Endodermal cell (in vitro differentiated cells): ENCODE measurements at regions not wholly inside any gene's neighbourhood (a gene's known extent, or its start where the extent isn't known, plus 50 kb on each side); places are given as distances from the start of the nearest gene placed in this dataset.

Experiments used
- DNase-seq: peaks from one replicate; pipeline ENCODE4 v3.0.0-alpha.2; 2017
- H3K27ac ChIP-seq: 2 replicates; pipeline ENCODE4 v1.5.1; 2013; ENCODE audit warnings: mild to moderate bottlenecking, low read depth, low read length, moderate library complexity
- H3K27me3 ChIP-seq: 2 replicates; pipeline ENCODE4 v1.6.1; 2013; ENCODE audit warnings: mild to moderate bottlenecking, low read length, moderate library complexity; ENCODE audit not compliant: insufficient read depth, control insufficient read depth, poor library complexity, severe bottlenecking
- H3K36me3 ChIP-seq: 2 replicates; pipeline ENCODE4 v1.7.0; 2013; ENCODE audit warnings: mild to moderate bottlenecking, low read length, moderate library complexity; ENCODE audit not compliant: control insufficient read depth, insufficient read depth
- H3K4me1 ChIP-seq: one replicate; pipeline ENCODE4 v1.7.0; 2013; ENCODE audit warnings: low read length; ENCODE audit not compliant: control insufficient read depth, insufficient read depth
- H3K4me3 ChIP-seq: 2 replicates; pipeline ENCODE4 v1.5.1; 2013; ENCODE audit warnings: mild to moderate bottlenecking, low read length, moderate library complexity
- H3K9ac ChIP-seq: 2 replicates; pipeline ENCODE4 v1.6.1; 2013; ENCODE audit warnings: mild to moderate bottlenecking, low read length, moderate library complexity; ENCODE audit not compliant: poor library complexity, severe bottlenecking; ENCODE audit errors: extremely low read depth
- H3K9me3 ChIP-seq: 2 replicates; pipeline ENCODE4 v1.6.1; 2013; ENCODE audit warnings: mild to moderate bottlenecking, low read length, moderate library complexity; ENCODE audit not compliant: control insufficient read depth
- H3K27ac Mint-ChIP-seq: 2 replicates; pipeline ENCODE4 v1.8.0; 2020; ENCODE audit warnings: mixed read lengths
- H3K27me3 Mint-ChIP-seq: 2 replicates; pipeline ENCODE4 v1.8.0; 2021; ENCODE audit warnings: mild to moderate bottlenecking, mixed read lengths; ENCODE audit not compliant: insufficient read depth
- H3K36me3 Mint-ChIP-seq: 2 replicates; pipeline ENCODE4 v1.8.0; 2020; ENCODE audit warnings: low read depth, mixed read lengths
- H3K4me1 Mint-ChIP-seq: 2 replicates; pipeline ENCODE4 v1.8.0; 2020; ENCODE audit warnings: mixed read lengths
- H3K4me3 Mint-ChIP-seq: 2 replicates; pipeline ENCODE4 v1.8.0; 2020; ENCODE audit warnings: mild to moderate bottlenecking, moderate library complexity, mixed read lengths
- H3K9me3 Mint-ChIP-seq: 2 replicates; pipeline ENCODE4 v1.8.0; 2020; ENCODE audit warnings: mild to moderate bottlenecking, mixed read lengths
- CTCF ChIP-seq: fragments of 200-600 bp; sonication (generic); conservative IDR thresholded peaks from 2 replicates; pipeline ENCODE4 v1.5.0; 2021; ENCODE audit warnings: antibody characterized with exemption, mild to moderate bottlenecking
- WGBS, 2 experiments: methylation state at CpG; one replicate each; pipeline versions ENCODE4 v1.1.5 to v1.1.7; 2013; ENCODE audit warnings: missing lambda C conversion rate in 2 of 2, mixed read lengths in 1 of 2; ENCODE audit not compliant: insufficient coverage in 1 of 2, insufficient read length in 1 of 2; 5-methylcytosine and 5-hydroxymethylcytosine counted together

GRCh38 chr4:133390198-133390855 is 241.2 kb downstream of the PCDH10 start:
- no peaks in the 10 kb centered on the region for H3K27me3 ChIP-seq
- H3K36me3 ChIP-seq: peaks cover 33% of the 10 kb centered on the region
- no peak overlapping the region for H3K9ac ChIP-seq
- peak; percentile 65 for DNase-seq
- no peak for TF ChIP-seq CTCF
- H3K4me1 Mint-ChIP-seq: peaks cover 22% of the 10 kb centered on the region
- H3K4me1 ChIP-seq: peaks cover 7% of the 10 kb centered on the region
- no peaks in the 10 kb centered on the region for H3K27me3 Mint-ChIP-seq
- H3K4me3 Mint-ChIP-seq: no peak overlapping the region
- 90 to 100% methylated on average over 1 to 4 of the region's 4 CpGs for WGBS, 2 experiments
- H3K9me3 ChIP-seq: peaks cover 20% of the 10 kb centered on the region
- no peaks in the 10 kb centered on the region for H3K9me3 Mint-ChIP-seq
- peaks cover 10% of the 10 kb centered on the region for H3K36me3 Mint-ChIP-seq
- no peak overlapping the region for H3K4me3 ChIP-seq
- H3K27ac Mint-ChIP-seq: peak overlapping the region; percentile 87
- no peak overlapping the region for H3K27ac ChIP-seq

- 95% methylated on average over 3 of the region's 3 CpGs; no CpG with 5 or more reads in 1 of the 2 experiments for WGBS, 2 experiments
- Histone ChIP-seq H3K27me3 (no peaks in the 10 kb centered on the region), H3K4me3 (peak overlapping the region; percentile 26), H3K9ac (no peak overlapping the region), H3K9me3 (peaks cover 20% of the 10 kb centered on the region), H3K4me1 (peaks cover 7% of the 10 kb centered on the region), H3K36me3 (peaks cover 34% of the 10 kb centered on the region), H3K27ac (no peak overlapping the region)
- H3K36me3 Mint-ChIP-seq: peaks cover 8% of the 10 kb centered on the region
- H3K4me1 Mint-ChIP-seq: peaks cover 18% of the 10 kb centered on the region
- H3K4me3 Mint-ChIP-seq: no peak overlapping the region
- H3K27me3 Mint-ChIP-seq: no peaks in the 10 kb centered on the region
- DNase-seq: no peak
- H3K27ac Mint-ChIP-seq: no peak overlapping the region
- no peak for TF ChIP-seq CTCF
- no peaks in the 10 kb centered on the region for H3K9me3 Mint-ChIP-seq
Measured at GRCh38 chr4:133389029-133389428, 239.9 kb downstream of the PCDH10 start.

GRCh38 chr4:133385161-133385954 is 236.3 kb downstream of the PCDH10 start:
- H3K27ac ChIP-seq: no peak overlapping the region
- H3K9me3 ChIP-seq: peaks cover 18% of the 10 kb centered on the region
- TF ChIP-seq CTCF: no peak
- no peak overlapping the region for H3K9ac ChIP-seq
- H3K4me1 ChIP-seq: peaks cover 4% of the 10 kb centered on the region
- DNase-seq: peak; percentile 67
- Mint-ChIP-seq H3K36me3 (peaks cover 9% of the 10 kb centered on the region), H3K27me3 (no peaks in the 10 kb centered on the region), H3K4me3 (no peak overlapping the region), H3K27ac (no peak overlapping the region), H3K9me3 (no peaks in the 10 kb centered on the region), H3K4me1 (peaks cover 17% of the 10 kb centered on the region)
- H3K36me3 ChIP-seq: peaks cover 33% of the 10 kb centered on the region
- 91 to 94% methylated on average over 16 to 23 of the region's 23 CpGs for WGBS, 2 experiments
- H3K4me3 ChIP-seq: no peak overlapping the region
- no peaks in the 10 kb centered on the region for H3K27me3 ChIP-seq
